IPS-15b (cell line): ENCODE measurements at regions not wholly inside any gene's neighbourhood (a gene's known extent, or its start where the extent isn't known, plus 50 kb on each side); places are given as distances from the start of the nearest gene placed in this dataset.

ENCODE experiments used
- H3K27me3 ChIP-seq: one replicate; pipeline ENCODE4 v1.6.1; 2013; ENCODE audit warnings: low read length; ENCODE audit not compliant: control insufficient read depth, insufficient read depth
- H3K36me3 ChIP-seq: one replicate; pipeline ENCODE4 v1.6.1; 2013; ENCODE audit warnings: low read length; ENCODE audit not compliant: control insufficient read depth, insufficient read depth
- H3K4me1 ChIP-seq: one replicate; pipeline ENCODE4 v1.6.1; 2013; ENCODE audit warnings: mild to moderate bottlenecking, low read length; ENCODE audit not compliant: control insufficient read depth, insufficient read depth
- H3K4me3 ChIP-seq: one replicate; pipeline ENCODE4 v1.5.1; 2013; ENCODE audit warnings: low read depth, low read length
- H3K9ac ChIP-seq: one replicate; pipeline ENCODE4 v1.6.1; 2013; ENCODE audit warnings: low read depth, mild to moderate bottlenecking, low read length
- H3K9me3 ChIP-seq: one replicate; pipeline ENCODE4 v1.6.1; 2013; ENCODE audit warnings: mild to moderate bottlenecking, low read length; ENCODE audit not compliant: control insufficient read depth, insufficient read depth

GRCh38 chr13:106155411-106155810, 380.1 kb downstream of the EFNB2 start:
- Histone ChIP-seq H3K9me3 (no peaks in the 10 kb centered on the region), H3K4me1 (peaks cover 13% of the 10 kb centered on the region), H3K4me3 (no peak overlapping the region)

GRCh38 chr13:106153876-106154275, 381.6 kb downstream of the EFNB2 start:
- no peaks in the 10 kb centered on the region for H3K9me3 ChIP-seq
- H3K9ac ChIP-seq: no peak overlapping the region
- no peaks in the 10 kb centered on the region for H3K36me3 ChIP-seq
- no peaks in the 10 kb centered on the region for H3K27me3 ChIP-seq
- no peak overlapping the region for H3K4me3 ChIP-seq
- H3K4me1 ChIP-seq: peaks cover 13% of the 10 kb centered on the region

More at GRCh38 chr13:106155411-106155810, 380.1 kb downstream of the EFNB2 start:
- Histone ChIP-seq H3K9ac (no peak overlapping the region), H3K27me3 (no peaks in the 10 kb centered on the region), H3K36me3 (no peaks in the 10 kb centered on the region)

GRCh38 chr13:106153041-106153440, 382.4 kb downstream of the EFNB2 start:
- H3K9ac ChIP-seq: no peak overlapping the region
- no peak overlapping the region for H3K4me3 ChIP-seq
- H3K27me3 ChIP-seq: no peaks in the 10 kb centered on the region
- no peaks in the 10 kb centered on the region for H3K36me3 ChIP-seq
- H3K4me1 ChIP-seq: peaks cover 13% of the 10 kb centered on the region
- H3K9me3 ChIP-seq: no peaks in the 10 kb centered on the region

GRCh38 chr13:106152047-106152446, 383.4 kb downstream of the EFNB2 start:
- Histone ChIP-seq H3K4me1 (peaks cover 15% of the 10 kb centered on the region), H3K36me3 (no peaks in the 10 kb centered on the region), H3K27me3 (no peaks in the 10 kb centered on the region), H3K9ac (no peak overlapping the region), H3K4me3 (no peak overlapping the region), H3K9me3 (no peaks in the 10 kb centered on the region)

- Histone ChIP-seq H3K4me1 (peaks cover 15% of the 10 kb centered on the region), H3K4me3 (no peak overlapping the region), H3K36me3 (no peaks in the 10 kb centered on the region), H3K9ac (no peak overlapping the region), H3K27me3 (no peaks in the 10 kb centered on the region), H3K9me3 (no peaks in the 10 kb centered on the region)
Observed at GRCh38 chr13:106151056-106151699, 384.3 kb downstream of the EFNB2 start.

- Histone ChIP-seq H3K36me3 (no peaks in the 10 kb centered on the region), H3K4me1 (peaks cover 12% of the 10 kb centered on the region), H3K4me3 (no peak overlapping the region), H3K9me3 (no peaks in the 10 kb centered on the region), H3K27me3 (no peaks in the 10 kb centered on the region), H3K9ac (no peak overlapping the region)
Observed at GRCh38 chr13:106145997-106146864, 389.2 kb downstream of the EFNB2 start.

GRCh38 chr13:106145070-106145469, 390.4 kb downstream of the EFNB2 start:
- no peak overlapping the region for H3K4me3 ChIP-seq
- no peaks in the 10 kb centered on the region for H3K9me3 ChIP-seq
- H3K36me3 ChIP-seq: no peaks in the 10 kb centered on the region
- no peaks in the 10 kb centered on the region for H3K27me3 ChIP-seq
- no peak overlapping the region for H3K9ac ChIP-seq
- peaks cover 11% of the 10 kb centered on the region for H3K4me1 ChIP-seq

GRCh38 chr13:106143930-106144709, 391.3 kb downstream of the EFNB2 start:
- Histone ChIP-seq H3K9ac (no peak overlapping the region), H3K27me3 (no peaks in the 10 kb centered on the region), H3K4me1 (peaks cover 11% of the 10 kb centered on the region), H3K9me3 (no peaks in the 10 kb centered on the region), H3K36me3 (no peaks in the 10 kb centered on the region), H3K4me3 (no peak overlapping the region)

- Histone ChIP-seq H3K9ac (no peak overlapping the region), H3K36me3 (no peaks in the 10 kb centered on the region), H3K27me3 (no peaks in the 10 kb centered on the region), H3K4me1 (peaks cover 11% of the 10 kb centered on the region), H3K9me3 (no peaks in the 10 kb centered on the region), H3K4me3 (no peak overlapping the region)
Observed at GRCh38 chr13:106143392-106143791, 392.1 kb downstream of the EFNB2 start.

GRCh38 chr13:106140476-106140875, 395.0 kb downstream of the EFNB2 start:
- no peaks in the 10 kb centered on the region for H3K9me3 ChIP-seq

GRCh38 chr13:106139942-106140341, 395.5 kb downstream of the EFNB2 start:
- no peaks in the 10 kb centered on the region for H3K36me3 ChIP-seq
- no peak overlapping the region for H3K9ac ChIP-seq
- H3K9me3 ChIP-seq: no peaks in the 10 kb centered on the region
- no peak overlapping the region for H3K4me3 ChIP-seq
- H3K4me1 ChIP-seq: peaks cover 9% of the 10 kb centered on the region
- H3K27me3 ChIP-seq: no peaks in the 10 kb centered on the region

More at GRCh38 chr13:106140476-106140875, 395.0 kb downstream of the EFNB2 start:
- Histone ChIP-seq H3K4me1 (peaks cover 9% of the 10 kb centered on the region), H3K27me3 (no peaks in the 10 kb centered on the region), H3K36me3 (no peaks in the 10 kb centered on the region), H3K4me3 (no peak overlapping the region), H3K9ac (no peak overlapping the region)
